ENCODE measurements at regions not wholly inside any gene's neighbourhood (a gene's known extent, or its start where the extent isn't known, plus 50 kb on each side); places are given as distances from the start of the nearest gene placed in this dataset.
"Not testable (repeated sequence)": the region's sequence is repeated elsewhere in the genome, so short reads cannot be mapped to it uniquely, and the experiment has no call there.

GRCh38 chr10:28457873-28458272 lies 75.0 kb upstream of the WAC start:
- H3K23ac ChIP-seq (ENCODE audit: insufficient read length); H2BK120ac ChIP-seq (replicated peaks; ENCODE audit: low read depth, low read length); H3K14ac ChIP-seq (ENCODE audit: insufficient read length); H2BK5ac ChIP-seq (ENCODE audit: low read depth, low read length); H3K9me3 ChIP-seq (ENCODE audit: insufficient read depth in 2 of 2, low read depth in 1 of 2, low read length in 1 of 2); H4K8ac ChIP-seq (ENCODE audit: extremely low read depth, insufficient read depth, low read length); DNase-seq (ENCODE audit: low read depth in 1 of 2, low spot score in 2 of 2); POLR2A ChIA-PET (ENCODE audit: partially characterized antibody); H3K79me1 ChIP-seq (ENCODE audit: low read depth, low read length); H3K27ac ChIP-seq (ENCODE audit: low read depth, low read length); H3K4me3 ChIP-seq (ENCODE audit: extremely low read depth in 1 of 4, insufficient read depth in 2 of 4, low read depth in 3 of 4, low read length in 4 of 4); H2BK12ac ChIP-seq (ENCODE audit: low read depth, low read length); H3K23me2 ChIP-seq (ENCODE audit: low read depth, low read length); H3K4me2 ChIP-seq (ENCODE audit: insufficient read depth in 1 of 2, low read depth in 2 of 2, low read length in 2 of 2); H3K18ac ChIP-seq (ENCODE audit: extremely low read depth, low read length); H3K9ac ChIP-seq (replicated peaks in 1 of 4; ENCODE audit: extremely low read depth in 1 of 4, low read depth in 3 of 4, low read length in 3 of 4); H3K4me1 ChIP-seq (replicated peaks in 1 of 4; ENCODE audit: control insufficient read depth in 3 of 4, insufficient read depth in 4 of 4, low read length in 3 of 4); H2BK15ac ChIP-seq (ENCODE audit: low read length); H4K5ac ChIP-seq (ENCODE audit: insufficient read length, low read depth, low read length); H2AFZ ChIP-seq (ENCODE audit: low read length); H2BK20ac ChIP-seq (ENCODE audit: low read length); H4K20me1 ChIP-seq (replicated peaks in 1 of 2; ENCODE audit: control insufficient read depth in 1 of 2, insufficient read depth in 2 of 2, low read length in 2 of 2); H3K36me3 ChIP-seq (ENCODE audit: control insufficient read depth in 2 of 4, insufficient read depth in 4 of 4, low read length in 3 of 4); H3K56ac ChIP-seq (replicated peaks; ENCODE audit: insufficient read length, low read depth, low read length); H3K4ac ChIP-seq (replicated peaks; ENCODE audit: insufficient read length, low read depth, low read length); FAIRE-seq; H2AK5ac ChIP-seq (ENCODE audit: low read depth, low read length); H3K27me3 ChIP-seq (replicated peaks in 1 of 4; ENCODE audit: control insufficient read depth in 3 of 4, extremely low read depth in 1 of 4, insufficient read depth in 3 of 4, low read length in 3 of 4); H4K91ac ChIP-seq (replicated peaks; ENCODE audit: insufficient read length, low read length); H3K79me2 ChIP-seq (ENCODE audit: control insufficient read depth in 1 of 2, insufficient read depth in 2 of 2, low read length in 2 of 2): not testable (repeated sequence)
- CTCF ChIA-PET (ENCODE audit: partially characterized antibody): interaction anchor here (0.6 to 1.1 kb wide), 3 partner anchors 12 to 661 kb away, joined by 3 to 4 read pairs (median 3); no protein-coding TSS in a partner anchor
- WGBS, 2 experiments (ENCODE audit: extremely low coverage in 1 of 2, insufficient coverage in 1 of 2, insufficient read length in 1 of 2, insufficient replicate concordance in 2 of 2, low coverage in 1 of 2, low lambda C conversion rate in 2 of 2, missing lambda C conversion rate in 1 of 2): 86% methylated on average over 4 of the region's 4 CpGs; no CpG with 5 or more reads in 1 of the 2 experiments

Data from H1 (cell line).